Ovary (tissue), 7 donors: ENCODE measurements at regions not wholly inside any gene's neighbourhood (a gene's known extent, or its start where the extent isn't known, plus 50 kb on each side); places are given as distances from the start of the nearest gene placed in this dataset.

ENCODE experiments used
- DNase-seq, 5 donors: peaks; one replicate each; pipeline ENCODE4 v3.0.0-alpha.2; 2019 to 2020
- H3K27ac ChIP-seq, 2 donors: fragments of 200-600 bp; one replicate each; pipeline versions ENCODE4 v1.5.1 to v1.8.0; 2019 to 2022
- H3K27me3 ChIP-seq: fragments of 200-600 bp; one replicate; pipeline ENCODE4 v1.8.0; 2022
- H3K36me3 ChIP-seq: fragments of 200-600 bp; sonication (generic); one replicate; pipeline ENCODE4 v1.5.1; 2019
- H3K4me1 ChIP-seq: one replicate; pipeline ENCODE4 v1.8.1; 2013; ENCODE audit warnings: mild to moderate bottlenecking, moderate library complexity; ENCODE audit not compliant: insufficient read depth
- H3K4me3 ChIP-seq: fragments of 200-600 bp; sonication (generic); one replicate; pipeline ENCODE4 v1.5.1; 2017
- H3K9me3 ChIP-seq, 2 donors: fragments of 200-600 bp in 1 of 2; sonication (generic) in 1 of 2; one replicate each; pipeline versions ENCODE4 v1.5.1 to v1.8.1; 2013 to 2019; ENCODE audit warnings: mild to moderate bottlenecking in 1 of 2, moderate library complexity in 1 of 2
- CTCF ChIP-seq, 3 donors: fragments of 450-650 bp in 2 of 3; fragments of 200-600 bp in 1 of 3; IDR thresholded peaks; one replicate each; pipeline versions ENCODE4 v1.5.1 to v1.8.0; 2016 to 2022; ENCODE audit warnings: antibody characterized with exemption in 3 of 3, mild to moderate bottlenecking in 1 of 3
- EP300 ChIP-seq: sonication (generic); formaldehyde crosslinking; IDR thresholded peaks from one replicate; pipeline ENCODE4 v1.6.1; 2017; ENCODE audit warnings: antibody characterized with exemption
- POLR2A ChIP-seq: fragments of 450-650 bp; IDR thresholded peaks from one replicate; pipeline ENCODE4 v1.6.1; 2017; ENCODE audit warnings: antibody characterized with exemption, mild to moderate bottlenecking, moderate library complexity
- WGBS, 3 donors: extraction: QIAGEN DNeasy Blood & Tissue Kit in 1 of 3; methylation state at CpG; one replicate each; pipeline versions ENCODE4 v1.1.5 to v1.1.7; 2013 to 2017; 5-methylcytosine and 5-hydroxymethylcytosine counted together
- intact Hi-C, 4 donors: fragments of 100-400 bp; cut with DNase I; formaldehyde crosslinking; loops; one replicate each; pipeline versions ENCODE4 v1.11.0 to v1.15.1; 2022 to 2023
- donor health status: DM: no; HTN: no; CAD: no; lungs with moderate emphysema.
- donor health status: DM: no; HTN: no; CAD: no.
- donor health status: Bipolar disorder and iron deficiency.
- donor health status: DM: no; HTN: no; CAD: no.
- donor health status: DM: yes; HTN: yes; CAD: no.

GRCh38 chr13:42373048-42373812, 101.3 kb downstream of the AKAP11 start:
- Histone ChIP-seq H3K9me3 (no peaks in the 10 kb centered on the region), H3K4me3 (no peak overlapping the region), H3K4me1 (no peaks in the 10 kb centered on the region), H3K27ac (no peak overlapping the region), H3K27me3 (no peaks in the 10 kb centered on the region), H3K36me3 (no peaks in the 10 kb centered on the region)
- no peak for DNase-seq
- intact Hi-C loops, result no loop called here
- no peak for TF ChIP-seq CTCF (IDR thresholded peaks at IDR 0.05)
- 79 to 90% (median 80%) methylated on average over 7 of the region's 7 CpGs for WGBS, 3 donors

- H3K27me3 ChIP-seq, result no peaks in the 10 kb centered on the region
- intact Hi-C loops, result no loop called here
- no peak overlapping the region for H3K4me3 ChIP-seq
Observed at GRCh38 chr13:42375663-42376062, 103.7 kb downstream of the AKAP11 start.

GRCh38 chr13:42377640-42378382, 105.9 kb downstream of the AKAP11 start:
- no peak for DNase-seq
- intact Hi-C loops, result no loop called here
- Histone ChIP-seq H3K4me3 (no peak overlapping the region), H3K9me3 (no peaks in the 10 kb centered on the region), H3K27ac (no peak overlapping the region), H3K36me3 (no peaks in the 10 kb centered on the region), H3K27me3 (no peaks in the 10 kb centered on the region), H3K4me1 (no peaks in the 10 kb centered on the region)
- WGBS, 3 donors, result 46 to 57% (median 51%) methylated on average over 4 of the region's 4 CpGs
- TF ChIP-seq CTCF (IDR thresholded peaks at IDR 0.05) (no peak), EP300 (no peak), POLR2A (no peak)

More at GRCh38 chr13:42375663-42376062, 103.7 kb downstream of the AKAP11 start:
- TF ChIP-seq EP300 (no peak), POLR2A (no peak), CTCF (IDR thresholded peaks at IDR 0.05) (no peak)
- Histone ChIP-seq H3K4me1 (no peaks in the 10 kb centered on the region), H3K27ac (no peak overlapping the region), H3K36me3 (no peaks in the 10 kb centered on the region), H3K9me3 (no peaks in the 10 kb centered on the region)
- no peak for DNase-seq

GRCh38 chr13:42378383-42378780, 106.4 kb downstream of the AKAP11 start:
- intact Hi-C loops, result no loop called here
- Histone ChIP-seq H3K27ac (no peak overlapping the region), H3K27me3 (no peaks in the 10 kb centered on the region), H3K4me1 (no peaks in the 10 kb centered on the region), H3K4me3 (no peak overlapping the region), H3K9me3 (no peaks in the 10 kb centered on the region), H3K36me3 (no peaks in the 10 kb centered on the region)
- TF ChIP-seq EP300 (no peak), POLR2A (no peak), CTCF (IDR thresholded peaks at IDR 0.05) (no peak)
- DNase-seq, result no peak
- 71 to 82% (median 73%) methylated on average over 3 of the region's 3 CpGs for WGBS, 3 donors
